HG03064 (cell line): ENCODE measurements at regions not wholly inside any gene's neighbourhood (a gene's known extent, or its start where the extent isn't known, plus 50 kb on each side); places are given as distances from the start of the nearest gene placed in this dataset.

Source experiments
- ATAC-seq: cut with Tn5 transposase; IDR thresholded peaks from one replicate; pipeline ENCODE4 v1.9.1; 2021; ENCODE audit warnings: low read depth; ENCODE audit not compliant: unreplicated experiment

- no peak for ATAC-seq
These were observed 494.8 kb downstream of the MAT2B start for GRCh38 chr5:164000241-164000640.

- no peak for ATAC-seq
These were observed 495.4 kb downstream of the MAT2B start for GRCh38 chr5:164000819-164001218.

- ATAC-seq: no peak
These were observed 496.8 kb downstream of the MAT2B start for GRCh38 chr5:164002214-164002613.

GRCh38 chr5:164002628-164003027, 497.2 kb downstream of the MAT2B start:
- peak; percentile 64 for ATAC-seq

GRCh38 chr5:164005071-164005470, 499.7 kb downstream of the MAT2B start:
- ATAC-seq: no peak

- ATAC-seq: no peak
These were observed 501.6 kb downstream of the MAT2B start for GRCh38 chr5:164007064-164007463.

- ATAC-seq: no peak
These were observed 504.2 kb downstream of the MAT2B start for GRCh38 chr5:164009621-164010020.

- ATAC-seq: no peak
These were observed 505.5 kb downstream of the MAT2B start for GRCh38 chr5:164010900-164011299.

GRCh38 chr5:164012371-164012770, 507.0 kb downstream of the MAT2B start:
- ATAC-seq: no peak

- ATAC-seq: peak; percentile 62
These were observed 507.8 kb downstream of the MAT2B start for GRCh38 chr5:164013077-164013670.

GRCh38 chr5:164020116-164020515, 514.7 kb downstream of the MAT2B start:
- ATAC-seq: no peak

GRCh38 chr5:164027738-164028137, 522.3 kb downstream of the MAT2B start:
- no peak for ATAC-seq

GRCh38 chr5:164038128-164038783, 532.8 kb downstream of the MAT2B start:
- ATAC-seq: no peak

- no peak for ATAC-seq
These were observed 535.7 kb downstream of the MAT2B start for GRCh38 chr5:164041105-164041504.

GRCh38 chr5:164048359-164048926, 543.0 kb downstream of the MAT2B start:
- no peak for ATAC-seq

- ATAC-seq: no peak
These were observed 546.3 kb downstream of the MAT2B start for GRCh38 chr5:164051745-164052144.

- ATAC-seq: no peak
These were observed 547.2 kb downstream of the MAT2B start for GRCh38 chr5:164052536-164053093.

- no peak for ATAC-seq
These were observed 547.7 kb downstream of the MAT2B start for GRCh38 chr5:164053123-164053522.

GRCh38 chr5:164054461-164054860, 549.0 kb downstream of the MAT2B start:
- no peak for ATAC-seq

- ATAC-seq: no peak
These were observed 551.7 kb downstream of the MAT2B start for GRCh38 chr5:164057121-164057520.

- no peak for ATAC-seq
These were observed 553.2 kb downstream of the MAT2B start for GRCh38 chr5:164058621-164059020.

GRCh38 chr5:164059471-164059870, 554.1 kb downstream of the MAT2B start:
- ATAC-seq: no peak
